GM12873 (cell line): ENCODE measurements at regions not wholly inside any gene's neighbourhood (a gene's known extent, or its start where the extent isn't known, plus 50 kb on each side); places are given as distances from the start of the nearest gene placed in this dataset.
A peak's percentile ranks its signal among the peaks of the same experiment; 100 is the strongest.

Experiments used
- CTCF ChIP-seq: IDR thresholded peaks from 2 replicates; pipeline ENCODE4 v1.5.1; 2012; ENCODE audit warnings: low read depth, mild to moderate bottlenecking, moderate library complexity, low read length, control low read depth; ENCODE audit not compliant: insufficient read depth; ENCODE audit errors: missing control alignments

- TF ChIP-seq CTCF, result no peak
Observed at GRCh38 chr4:101604976-101605375, 185.6 kb upstream of the BANK1 start.

GRCh38 chr4:101600287-101600686 lies 190.2 kb upstream of the BANK1 start:
- no peak for TF ChIP-seq CTCF

- no peak for TF ChIP-seq CTCF
Observed at GRCh38 chr4:101599620-101600019, 190.9 kb upstream of the BANK1 start.

- peak; percentile 48 for TF ChIP-seq CTCF
Observed at GRCh38 chr4:101596781-101597552, 193.6 kb upstream of the BANK1 start.

GRCh38 chr4:101594588-101594987 lies 195.9 kb upstream of the BANK1 start:
- no peak for TF ChIP-seq CTCF

GRCh38 chr4:101593666-101594065 lies 196.9 kb upstream of the BANK1 start:
- no peak for TF ChIP-seq CTCF

- no peak for TF ChIP-seq CTCF
Observed at GRCh38 chr4:101584306-101584705, 206.2 kb upstream of the BANK1 start.
